Sigmoid colon (tissue), 6 donors: ENCODE measurements at regions not wholly inside any gene's neighbourhood (a gene's known extent, or its start where the extent isn't known, plus 50 kb on each side); places are given as distances from the start of the nearest gene placed in this dataset.

ENCODE experiments used
- DNase-seq: peaks from one replicate; pipeline ENCODE4 v3.0.0-alpha.2; 2019
- H3K27ac ChIP-seq, 4 donors: fragments of 200-600 bp; sonication (generic); one replicate each; pipeline ENCODE4 v1.5.1; 2016 to 2019; ENCODE audit warnings: mild to moderate bottlenecking in 1 of 4
- H3K27me3 ChIP-seq, 3 donors: fragments of 200-600 bp; sonication (generic); one replicate each; pipeline ENCODE4 v1.5.1; 2019; ENCODE audit warnings: mild to moderate bottlenecking in 1 of 3
- H3K36me3 ChIP-seq, 4 donors: fragments of 200-600 bp; sonication (generic); one replicate each; pipeline ENCODE4 v1.5.1; 2016 to 2019
- H3K4me1 ChIP-seq, 4 donors: fragments of 200-600 bp; sonication (generic); one replicate each; pipeline ENCODE4 v1.5.1; 2017 to 2019
- H3K4me3 ChIP-seq, 4 donors: fragments of 200-600 bp; sonication (generic); one replicate each; pipeline ENCODE4 v1.5.1; 2017 to 2019; ENCODE audit warnings: mild to moderate bottlenecking in 2 of 4, moderate library complexity in 1 of 4
- H3K9me3 ChIP-seq, 4 donors: fragments of 200-600 bp in 3 of 4; sonication (generic) in 3 of 4; one replicate each; pipeline versions ENCODE4 v1.5.1 to v1.6.1; 2013 to 2019
- CTCF ChIP-seq, 4 experiments: fragments of 450-650 bp in 3 of 4; fragments of 200-600 bp in 1 of 4; IDR thresholded peaks; one replicate each; pipeline ENCODE4 v1.5.1; 2016 to 2019; ENCODE audit warnings: antibody characterized with exemption in 4 of 4, mild to moderate bottlenecking in 3 of 4, moderate library complexity in 2 of 4
- EP300 ChIP-seq, 4 donors: sonication (generic); formaldehyde crosslinking; IDR thresholded peaks; one replicate each; pipeline ENCODE4 v1.6.1; 2017; ENCODE audit warnings: antibody characterized with exemption in 4 of 4
- POLR2A ChIP-seq, 2 donors: fragments of 450-650 bp; IDR thresholded peaks; one replicate each; pipeline ENCODE4 v1.6.1; 2016; ENCODE audit warnings: antibody characterized with exemption in 2 of 2, mild to moderate bottlenecking in 2 of 2, moderate library complexity in 2 of 2
- POLR2AphosphoS5 ChIP-seq, 4 donors: sonication (generic); formaldehyde crosslinking; IDR thresholded peaks; one replicate each; pipeline ENCODE4 v1.6.1; 2017; ENCODE audit warnings: antibody characterized with exemption in 4 of 4
- WGBS, 2 donors: extraction: QIAGEN DNeasy Blood & Tissue Kit; methylation state at CpG; one replicate each; pipeline ENCODE4 v1.1.7; 2013; 5-methylcytosine and 5-hydroxymethylcytosine counted together
- intact Hi-C: fragments of 100-400 bp; cut with DNase I; formaldehyde crosslinking; loops from one replicate; pipeline ENCODE4 v1.15.1; 2023
- donor health status: healthy with polysubstance abuse.
- donor health status: healthy.

GRCh38 chr17:77792626-77793025 lies 165.9 kb upstream of the TNRC6C start:
- Histone ChIP-seq H3K4me3 (no peak overlapping the region), H3K9me3 (no peaks in the 10 kb centered on the region), H3K36me3 (no peaks in the 10 kb centered on the region), H3K27me3 (no peaks in the 10 kb centered on the region), H3K27ac (no peak overlapping the region), H3K4me1 (peaks cover 0 to 21% (median 15%) of the 10 kb centered on the region in 4 donors)
- TF ChIP-seq CTCF (IDR thresholded peaks at IDR 0.05): no peak
- no peak for TF ChIP-seq POLR2AphosphoS5 (IDR thresholded peaks at IDR 0.05)
- no peak for TF ChIP-seq EP300 (IDR thresholded peaks at IDR 0.05)
- no peak for TF ChIP-seq POLR2A (IDR thresholded peaks at IDR 0.05)
- DNase-seq: no peak
- 80 to 89% methylated on average over 10 of the region's 10 CpGs for WGBS, 2 donors
- intact Hi-C loops: no loop called here

DNA sequence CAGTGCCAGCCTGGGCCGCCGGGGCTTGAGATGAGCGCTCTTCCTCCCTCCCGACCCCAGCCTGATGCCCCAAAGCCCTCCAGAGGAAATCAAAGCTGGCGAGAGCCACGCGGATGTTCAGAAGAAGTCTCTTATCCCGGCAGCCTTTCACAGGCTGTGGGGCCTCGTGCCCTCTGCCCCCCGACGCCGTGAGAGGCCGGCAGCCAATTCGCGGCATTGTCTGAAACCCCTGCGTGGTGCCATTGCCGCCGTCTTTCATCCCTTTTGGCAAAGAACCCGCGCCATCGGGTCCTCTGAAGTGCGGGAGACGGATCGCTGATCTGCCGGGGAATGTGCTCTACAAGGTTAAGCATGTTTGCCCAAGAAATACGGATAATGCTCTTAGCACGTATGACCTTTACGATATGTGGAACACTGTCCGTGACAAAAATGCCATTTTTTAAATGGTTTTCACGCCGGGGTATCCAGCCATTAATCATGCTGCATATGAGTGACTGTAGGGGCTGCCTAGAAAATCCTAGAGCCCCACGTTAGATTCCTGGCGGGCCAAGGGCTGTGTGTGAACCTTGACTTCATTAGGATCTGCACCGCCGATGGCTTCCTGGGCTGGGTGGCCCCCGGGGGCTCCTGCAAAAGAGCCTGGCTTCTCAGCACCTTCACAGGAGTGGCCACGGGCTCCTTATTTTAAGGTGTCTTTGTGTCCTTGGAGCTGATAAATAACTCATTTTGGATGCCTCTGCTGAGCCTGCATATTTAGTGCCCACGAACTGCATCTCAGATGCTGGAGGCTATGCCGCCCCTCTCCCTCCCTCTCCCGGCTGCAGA lies 165.1 kb upstream of the TNRC6C start:
- DNase-seq: no peak

DNA sequence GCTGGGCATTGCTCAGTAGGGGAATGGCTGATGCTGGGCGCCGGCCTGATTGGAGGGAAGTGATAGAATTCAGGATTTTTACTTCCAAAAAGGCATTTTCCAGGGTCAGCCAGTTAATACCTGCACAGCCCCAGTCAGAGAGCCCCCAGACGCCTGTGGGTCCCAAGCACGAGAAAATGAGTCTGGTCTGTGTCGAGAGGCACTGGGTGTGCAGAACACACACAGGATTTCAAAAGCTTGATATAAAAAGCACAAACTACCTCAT lies 164.6 kb upstream of the TNRC6C start:
- Histone ChIP-seq H3K27ac (no peak overlapping the region), H3K4me1 (peaks cover 0 to 21% (median 15%) of the 10 kb centered on the region in 4 donors), H3K27me3 (no peaks in the 10 kb centered on the region), H3K9me3 (no peaks in the 10 kb centered on the region), H3K4me3 (no peak overlapping the region), H3K36me3 (no peaks in the 10 kb centered on the region)
- intact Hi-C loops: no loop called here
- WGBS, 2 donors: 86 to 92% methylated on average over 5 of the region's 5 CpGs
- no peak for DNase-seq
- TF ChIP-seq POLR2AphosphoS5 (IDR thresholded peaks at IDR 0.05) (no peak), EP300 (IDR thresholded peaks at IDR 0.05) (no peak), CTCF (IDR thresholded peaks at IDR 0.05) (no peak), POLR2A (IDR thresholded peaks at IDR 0.05) (no peak)

More for the DNA sequence above, 165.1 kb upstream of the TNRC6C start:
- H3K4me1 ChIP-seq: peaks cover 0 to 21% (median 15%) of the 10 kb centered on the region in 4 donors
- no peaks in the 10 kb centered on the region for H3K9me3 ChIP-seq
- no peak overlapping the region for H3K4me3 ChIP-seq
- no peak overlapping the region for H3K27ac ChIP-seq
- H3K36me3 ChIP-seq: no peaks in the 10 kb centered on the region
- intact Hi-C loops: no loop called here
- WGBS, 2 donors: 61 to 74% methylated on average over 40 of the region's 40 CpGs
- TF ChIP-seq POLR2AphosphoS5 (IDR thresholded peaks at IDR 0.05) (no peak), POLR2A (IDR thresholded peaks at IDR 0.05) (no peak), EP300 (IDR thresholded peaks at IDR 0.05) (no peak), CTCF (IDR thresholded peaks at IDR 0.05) (no peak)
- H3K27me3 ChIP-seq: no peaks in the 10 kb centered on the region

- TF ChIP-seq POLR2A (IDR thresholded peaks at IDR 0.05) (no peak), CTCF (IDR thresholded peaks at IDR 0.05) (no peak), POLR2AphosphoS5 (IDR thresholded peaks at IDR 0.05) (no peak), EP300 (IDR thresholded peaks at IDR 0.05) (no peak)
- Histone ChIP-seq H3K4me1 (peaks cover 0 to 21% (median 15%) of the 10 kb centered on the region in 4 donors), H3K9me3 (no peaks in the 10 kb centered on the region), H3K27ac (no peak overlapping the region), H3K27me3 (no peaks in the 10 kb centered on the region), H3K36me3 (no peaks in the 10 kb centered on the region), H3K4me3 (no peak overlapping the region)
- intact Hi-C loops: no loop called here
- WGBS, 2 donors: 52 to 72% methylated on average over 6 of the region's 6 CpGs
- no peak for DNase-seq
These were observed 163.7 kb upstream of the TNRC6C start for GRCh38 chr17:77794846-77795245.

DNA sequence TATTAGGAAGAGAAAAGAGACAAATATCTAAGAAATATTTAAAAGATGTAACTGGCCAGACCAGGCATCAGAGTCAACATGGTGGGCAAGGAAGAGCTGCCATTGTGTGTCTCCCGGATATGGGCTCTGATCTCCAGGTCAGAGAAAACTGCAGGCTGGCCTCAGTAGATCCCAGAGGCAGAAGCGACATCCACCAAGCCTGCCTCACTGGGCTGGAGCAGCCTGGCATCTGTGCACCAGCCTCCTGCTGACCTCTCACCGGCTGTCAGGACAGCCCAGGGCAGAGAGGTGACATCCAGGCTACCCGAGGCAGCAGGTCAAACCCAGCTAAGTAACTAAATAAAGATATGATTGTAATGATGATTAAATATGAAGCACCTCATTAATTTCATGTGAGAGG lies 162.8 kb upstream of the TNRC6C start:
- Histone ChIP-seq H3K27ac (peak overlapping the region; percentile 23 to 79 (median 58)), H3K9me3 (no peaks in the 10 kb centered on the region), H3K4me3 (no peak overlapping the region), H3K27me3 (no peaks in the 10 kb centered on the region), H3K4me1 (peaks cover 0 to 21% (median 15%) of the 10 kb centered on the region in 4 donors), H3K36me3 (no peaks in the 10 kb centered on the region)
- WGBS, 2 donors: 60 to 86% methylated on average over 4 of the region's 4 CpGs
- intact Hi-C loops: no loop called here
- peak; percentile 32 for DNase-seq
- no peak for TF ChIP-seq POLR2AphosphoS5 (IDR thresholded peaks at IDR 0.05)
- TF ChIP-seq CTCF (IDR thresholded peaks at IDR 0.05): no peak
- no peak for TF ChIP-seq POLR2A (IDR thresholded peaks at IDR 0.05)
- TF ChIP-seq EP300 (IDR thresholded peaks at IDR 0.05): no peak
